Activated T-helper 2 cell treated with anti-CD3 and anti-CD28 coated beads, Interferon-gamma antibody, Interleukin-2, Interleukin-4, amounts not matched to agents 10 μg/mL and 5 μg/mL and 100 μg/mL, durations not matched to agents 14 hours and 24 hours and 36 hours (primary cell): ENCODE measurements at regions not wholly inside any gene's neighbourhood (a gene's known extent, or its start where the extent isn't known, plus 50 kb on each side); places are given as distances from the start of the nearest gene placed in this dataset.

ENCODE experiments used
- DNase-seq: peaks from one replicate; pipeline ENCODE4 v3.0.0; 2021; ENCODE audit warnings: low spot score
- H3K27ac Mint-ChIP-seq: one replicate; pipeline ENCODE4 v1.8.0; 2021; ENCODE audit warnings: mixed read lengths
- H3K27me3 Mint-ChIP-seq: one replicate; pipeline ENCODE4 v1.8.0; 2021; ENCODE audit warnings: low read depth, mixed read lengths
- H3K36me3 Mint-ChIP-seq: one replicate; pipeline ENCODE4 v1.8.0; 2021; ENCODE audit warnings: low read depth, mixed read lengths
- H3K4me1 Mint-ChIP-seq: one replicate; pipeline ENCODE4 v1.8.0; 2021; ENCODE audit warnings: low read depth, mixed read lengths
- H3K4me3 Mint-ChIP-seq: one replicate; pipeline ENCODE4 v1.8.0; 2021; ENCODE audit warnings: low read depth, mild to moderate bottlenecking, moderate library complexity, mixed read lengths
- H3K9me3 Mint-ChIP-seq: one replicate; pipeline ENCODE4 v1.8.0; 2021; ENCODE audit warnings: mixed read lengths
- intact Hi-C: fragments of 100-400 bp; cut with micrococcal nuclease; formaldehyde crosslinking; loops from one replicate; pipeline ENCODE4 v1.15.1; 2023

GRCh38 chr14:41120402-41120801 is 486.3 kb upstream of the LRFN5 start:
- H3K4me3 Mint-ChIP-seq, result no peak overlapping the region
- peaks cover 5% of the 10 kb centered on the region for H3K9me3 Mint-ChIP-seq
- DNase-seq, result no peak
- no peaks in the 10 kb centered on the region for H3K4me1 Mint-ChIP-seq
- no peaks in the 10 kb centered on the region for H3K27me3 Mint-ChIP-seq
- no peak overlapping the region for H3K27ac Mint-ChIP-seq
- intact Hi-C loops, result no loop called here
- no peaks in the 10 kb centered on the region for H3K36me3 Mint-ChIP-seq

GRCh38 chr14:41096131-41096530 is 510.5 kb upstream of the LRFN5 start:
- H3K4me3 Mint-ChIP-seq, result no peak overlapping the region
- H3K27ac Mint-ChIP-seq, result no peak overlapping the region
- no peaks in the 10 kb centered on the region for H3K27me3 Mint-ChIP-seq
- DNase-seq, result no peak
- H3K36me3 Mint-ChIP-seq, result no peaks in the 10 kb centered on the region
- peaks cover 34% of the 10 kb centered on the region for H3K9me3 Mint-ChIP-seq
- no peaks in the 10 kb centered on the region for H3K4me1 Mint-ChIP-seq
- intact Hi-C loops, result no loop called here

- H3K4me1 Mint-ChIP-seq, result no peaks in the 10 kb centered on the region
- intact Hi-C loops, result no loop called here
These were observed 519.6 kb upstream of the LRFN5 start for GRCh38 chr14:41087056-41087455.

GRCh38 chr14:41073544-41073943 is 533.1 kb upstream of the LRFN5 start:
- Mint-ChIP-seq H3K36me3 (no peaks in the 10 kb centered on the region), H3K4me3 (no peak overlapping the region), H3K27me3 (no peaks in the 10 kb centered on the region), H3K27ac (no peak overlapping the region), H3K4me1 (no peaks in the 10 kb centered on the region), H3K9me3 (peaks cover 31% of the 10 kb centered on the region)
- no peak for DNase-seq
- intact Hi-C loops, result no loop called here

More at GRCh38 chr14:41087056-41087455, 519.6 kb upstream of the LRFN5 start:
- Mint-ChIP-seq H3K27me3 (no peaks in the 10 kb centered on the region), H3K4me3 (no peak overlapping the region), H3K27ac (no peak overlapping the region), H3K9me3 (peaks cover 35% of the 10 kb centered on the region), H3K36me3 (no peaks in the 10 kb centered on the region)
- no peak for DNase-seq

GRCh38 chr14:41072776-41073175 is 533.9 kb upstream of the LRFN5 start:
- intact Hi-C loops, result no loop called here
- Mint-ChIP-seq H3K27me3 (no peaks in the 10 kb centered on the region), H3K4me1 (no peaks in the 10 kb centered on the region), H3K27ac (no peak overlapping the region), H3K4me3 (no peak overlapping the region), H3K9me3 (peaks cover 39% of the 10 kb centered on the region), H3K36me3 (no peaks in the 10 kb centered on the region)
- no peak for DNase-seq

GRCh38 chr14:41071351-41071750 is 535.3 kb upstream of the LRFN5 start:
- Mint-ChIP-seq H3K9me3 (peaks cover 41% of the 10 kb centered on the region), H3K4me3 (no peak overlapping the region), H3K36me3 (no peaks in the 10 kb centered on the region), H3K27ac (no peak overlapping the region), H3K27me3 (no peaks in the 10 kb centered on the region), H3K4me1 (no peaks in the 10 kb centered on the region)
- intact Hi-C loops, result no loop called here
- DNase-seq, result no peak

- H3K36me3 Mint-ChIP-seq, result no peaks in the 10 kb centered on the region
- peaks cover 19% of the 10 kb centered on the region for H3K9me3 Mint-ChIP-seq
- intact Hi-C loops, result no loop called here
- no peaks in the 10 kb centered on the region for H3K27me3 Mint-ChIP-seq
- no peak overlapping the region for H3K4me3 Mint-ChIP-seq
- no peaks in the 10 kb centered on the region for H3K4me1 Mint-ChIP-seq
- H3K27ac Mint-ChIP-seq, result no peak overlapping the region
- no peak for DNase-seq
These were observed 543.9 kb upstream of the LRFN5 start for GRCh38 chr14:41062826-41063225.

GRCh38 chr14:41055589-41055988 is 551.1 kb upstream of the LRFN5 start:
- Mint-ChIP-seq H3K27me3 (no peaks in the 10 kb centered on the region), H3K4me1 (no peaks in the 10 kb centered on the region), H3K27ac (no peak overlapping the region), H3K4me3 (no peak overlapping the region), H3K36me3 (no peaks in the 10 kb centered on the region), H3K9me3 (peaks cover 15% of the 10 kb centered on the region)
- DNase-seq, result no peak
- intact Hi-C loops, result no loop called here

GRCh38 chr14:41051801-41052200 is 554.9 kb upstream of the LRFN5 start:
- Mint-ChIP-seq H3K27ac (no peak overlapping the region), H3K27me3 (no peaks in the 10 kb centered on the region), H3K9me3 (peaks cover 16% of the 10 kb centered on the region), H3K4me3 (no peak overlapping the region), H3K36me3 (no peaks in the 10 kb centered on the region), H3K4me1 (no peaks in the 10 kb centered on the region)
- intact Hi-C loops, result no loop called here
- no peak for DNase-seq

- no peaks in the 10 kb centered on the region for H3K4me1 Mint-ChIP-seq
- no peak overlapping the region for H3K4me3 Mint-ChIP-seq
- peaks cover 22% of the 10 kb centered on the region for H3K9me3 Mint-ChIP-seq
- no peak overlapping the region for H3K27ac Mint-ChIP-seq
- no peak for DNase-seq
- H3K36me3 Mint-ChIP-seq, result no peaks in the 10 kb centered on the region
- no peaks in the 10 kb centered on the region for H3K27me3 Mint-ChIP-seq
- intact Hi-C loops, result no loop called here
These were observed 558.9 kb upstream of the LRFN5 start for GRCh38 chr14:41047763-41048162.

GRCh38 chr14:41037388-41037787 is 569.3 kb upstream of the LRFN5 start:
- H3K27me3 Mint-ChIP-seq, result no peaks in the 10 kb centered on the region
- intact Hi-C loops, result no loop called here
- peaks cover 21% of the 10 kb centered on the region for H3K9me3 Mint-ChIP-seq
- DNase-seq, result no peak
- no peak overlapping the region for H3K27ac Mint-ChIP-seq
- no peaks in the 10 kb centered on the region for H3K36me3 Mint-ChIP-seq
- H3K4me3 Mint-ChIP-seq, result no peak overlapping the region
- H3K4me1 Mint-ChIP-seq, result no peaks in the 10 kb centered on the region

- no peak for DNase-seq
- intact Hi-C loops, result no loop called here
- Mint-ChIP-seq H3K27me3 (no peaks in the 10 kb centered on the region), H3K27ac (no peak overlapping the region), H3K36me3 (no peaks in the 10 kb centered on the region), H3K9me3 (peaks cover 25% of the 10 kb centered on the region), H3K4me1 (no peaks in the 10 kb centered on the region), H3K4me3 (no peak overlapping the region)
These were observed 571.7 kb upstream of the LRFN5 start for GRCh38 chr14:41034969-41035368.

- no peaks in the 10 kb centered on the region for H3K27me3 Mint-ChIP-seq
- H3K4me1 Mint-ChIP-seq, result no peaks in the 10 kb centered on the region
- no peak overlapping the region for H3K27ac Mint-ChIP-seq
- no peak for DNase-seq
- intact Hi-C loops, result no loop called here
- H3K36me3 Mint-ChIP-seq, result no peaks in the 10 kb centered on the region
- no peak overlapping the region for H3K4me3 Mint-ChIP-seq
- peaks cover 21% of the 10 kb centered on the region for H3K9me3 Mint-ChIP-seq
These were observed 583.7 kb upstream of the LRFN5 start for GRCh38 chr14:41022932-41023331.

- H3K27me3 Mint-ChIP-seq, result no peaks in the 10 kb centered on the region
- no peak overlapping the region for H3K27ac Mint-ChIP-seq
- no peak overlapping the region for H3K4me3 Mint-ChIP-seq
- peaks cover 10% of the 10 kb centered on the region for H3K9me3 Mint-ChIP-seq
- intact Hi-C loops, result no loop called here
- H3K36me3 Mint-ChIP-seq, result no peaks in the 10 kb centered on the region
- H3K4me1 Mint-ChIP-seq, result no peaks in the 10 kb centered on the region
- no peak for DNase-seq
These were observed 590.5 kb upstream of the LRFN5 start for GRCh38 chr14:41016213-41016612.
